ENCODE measurements at regions not wholly inside any gene's neighbourhood (a gene's known extent, or its start where the extent isn't known, plus 50 kb on each side); places are given as distances from the start of the nearest gene placed in this dataset.

DNA sequence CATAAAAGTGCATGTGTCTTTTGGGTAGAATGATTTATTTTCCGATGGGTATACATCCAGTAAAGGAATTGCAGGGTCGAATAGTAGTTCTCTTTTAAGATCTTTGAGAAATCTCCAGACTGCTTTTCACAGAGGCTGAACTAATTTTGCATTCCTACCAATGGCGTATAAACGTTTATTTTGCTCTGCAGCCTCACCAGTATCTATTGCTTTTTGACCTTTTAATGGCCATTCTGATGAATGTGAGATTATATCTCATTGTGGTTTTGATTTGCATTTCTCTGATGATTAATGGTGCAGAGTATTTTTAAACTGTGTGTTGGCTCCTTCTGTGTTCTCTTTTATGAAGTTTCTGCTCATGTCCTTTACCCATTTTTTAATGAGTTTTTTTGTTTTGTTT, 1020.1 kb downstream of the NXPH1 start:
- H3K36me3 ChIP-seq: no peaks in the 10 kb centered on the region
- no peak overlapping the region for H3K4me3 ChIP-seq
- H3K27me3 ChIP-seq: no peaks in the 10 kb centered on the region
- TF ChIP-seq CTCF (IDR thresholded peaks at IDR 0.05): no peak
- H3K4me1 ChIP-seq: no peaks in the 10 kb centered on the region
- intact Hi-C loops (cut with DNase I): no loop called here
- no peak overlapping the region for H3K27ac ChIP-seq
- no peak for DNase-seq
- H3K9me3 ChIP-seq: no peaks in the 10 kb centered on the region
- no peak for ATAC-seq

DNA sequence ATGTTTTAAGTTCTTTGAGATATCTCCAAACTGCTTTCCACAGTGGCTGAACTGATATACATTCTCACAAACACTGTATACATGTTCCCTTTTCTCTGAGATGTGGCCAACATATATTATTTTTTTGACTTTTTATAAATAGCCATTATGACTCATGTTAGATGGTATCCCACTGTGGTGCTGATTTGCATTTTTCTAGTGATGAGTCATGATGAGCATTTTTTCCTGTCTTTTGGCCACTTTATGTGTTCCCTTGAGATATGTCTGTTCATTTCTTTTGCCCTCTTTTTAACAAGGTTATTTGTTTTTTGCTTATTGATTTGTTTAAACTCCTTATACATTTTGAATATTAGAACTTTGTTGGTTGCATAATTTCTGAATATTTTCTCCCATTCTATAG, 1055.1 kb downstream of the NXPH1 start:
- intact Hi-C loops (cut with DNase I): no loop called here
- no peak overlapping the region for H3K27ac ChIP-seq
- no peaks in the 10 kb centered on the region for H3K27me3 ChIP-seq
- DNase-seq (no peak), ATAC-seq (no peak)
- no peak for TF ChIP-seq CTCF (IDR thresholded peaks at IDR 0.05)
- H3K36me3 ChIP-seq: no peaks in the 10 kb centered on the region
- no peak overlapping the region for H3K4me3 ChIP-seq
- H3K4me1 ChIP-seq: no peaks in the 10 kb centered on the region
- H3K9me3 ChIP-seq: no peaks in the 10 kb centered on the region

DNA sequence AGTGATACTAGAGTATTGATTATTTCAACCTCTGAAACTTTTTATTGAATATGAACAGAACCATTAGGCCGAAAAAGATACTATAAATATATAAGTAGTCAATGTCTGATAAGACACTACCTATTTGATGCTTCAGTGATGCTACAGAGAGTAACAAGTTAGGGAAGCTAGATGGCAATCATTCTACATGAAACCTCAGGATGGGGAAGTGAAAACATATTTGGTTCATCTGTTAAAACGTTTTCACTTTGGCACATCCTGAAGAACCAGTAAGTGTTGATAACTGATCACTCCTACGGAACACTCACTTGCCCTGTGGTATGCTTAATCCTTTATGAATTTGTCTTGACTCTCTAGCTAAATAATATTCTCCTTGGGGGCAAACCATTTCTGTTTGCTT, 1064.9 kb downstream of the NXPH1 start:
- no peaks in the 10 kb centered on the region for H3K27me3 ChIP-seq
- H3K9me3 ChIP-seq: no peaks in the 10 kb centered on the region
- ATAC-seq (no peak), DNase-seq (no peak)
- TF ChIP-seq CTCF (IDR thresholded peaks at IDR 0.05): no peak
- H3K27ac ChIP-seq: no peak overlapping the region
- intact Hi-C loops (cut with DNase I): no loop called here
- H3K4me3 ChIP-seq: no peak overlapping the region
- H3K4me1 ChIP-seq: no peaks in the 10 kb centered on the region
- H3K36me3 ChIP-seq: no peaks in the 10 kb centered on the region

DNA sequence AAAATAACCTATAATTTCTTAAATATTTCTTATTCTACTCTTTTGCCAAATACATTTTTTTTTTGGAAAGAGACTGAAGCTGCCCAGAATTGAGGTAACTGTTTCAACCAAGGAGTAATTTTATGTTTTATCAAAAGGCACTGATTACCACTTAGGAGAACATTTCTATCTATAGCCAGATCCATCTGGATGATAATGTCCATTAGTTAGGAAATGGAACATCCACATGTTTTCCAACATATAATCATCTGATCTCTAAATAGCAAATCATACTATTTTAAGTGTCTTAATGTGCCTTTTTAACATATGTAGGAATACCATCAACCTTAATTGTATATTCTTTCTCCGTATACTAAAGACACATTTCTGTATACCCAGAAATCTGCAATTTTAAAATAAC, 1068.9 kb downstream of the NXPH1 start:
- Histone ChIP-seq H3K27me3 (no peaks in the 10 kb centered on the region), H3K27ac (no peak overlapping the region), H3K9me3 (no peaks in the 10 kb centered on the region), H3K4me3 (no peak overlapping the region), H3K36me3 (no peaks in the 10 kb centered on the region), H3K4me1 (no peaks in the 10 kb centered on the region)
- intact Hi-C loops (cut with DNase I): no loop called here
- ATAC-seq (no peak), DNase-seq (no peak)
- no peak for TF ChIP-seq CTCF (IDR thresholded peaks at IDR 0.05)

GRCh38 chr7:9504678-9505077, 1071.3 kb downstream of the NXPH1 start:
- H3K4me1 ChIP-seq: no peaks in the 10 kb centered on the region
- no peak for ATAC-seq
- H3K36me3 ChIP-seq: no peaks in the 10 kb centered on the region
- TF ChIP-seq CTCF (IDR thresholded peaks at IDR 0.05): no peak
- no peak overlapping the region for H3K4me3 ChIP-seq
- H3K9me3 ChIP-seq: no peaks in the 10 kb centered on the region
- DNase-seq: no peak
- intact Hi-C loops (cut with DNase I): no loop called here
- H3K27ac ChIP-seq: no peak overlapping the region
- H3K27me3 ChIP-seq: no peaks in the 10 kb centered on the region

DNA sequence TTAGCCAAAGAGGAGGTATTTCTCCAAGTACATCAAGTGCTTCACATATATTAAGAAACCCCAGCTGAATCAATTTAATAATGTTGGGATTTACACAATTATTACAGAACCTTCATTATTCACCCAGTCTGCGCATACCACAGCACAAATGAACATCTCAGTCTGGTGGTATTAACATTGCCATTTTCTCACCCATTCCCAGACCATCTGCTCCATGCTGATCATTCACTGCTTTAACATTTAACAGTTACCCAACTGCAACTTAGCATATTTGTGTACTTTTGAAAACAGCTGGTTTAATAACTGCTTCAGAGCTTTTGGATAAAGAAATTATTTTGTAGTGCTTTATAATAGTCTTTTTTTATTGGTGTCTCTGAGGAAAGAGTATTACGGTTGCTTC, 1072.1 kb downstream of the NXPH1 start:
- ATAC-seq: no peak
- H3K4me3 ChIP-seq: no peak overlapping the region
- no peak for DNase-seq
- H3K27me3 ChIP-seq: no peaks in the 10 kb centered on the region
- intact Hi-C loops (cut with DNase I): no loop called here
- no peaks in the 10 kb centered on the region for H3K36me3 ChIP-seq
- no peak for TF ChIP-seq CTCF (IDR thresholded peaks at IDR 0.05)
- H3K27ac ChIP-seq: no peak overlapping the region
- no peaks in the 10 kb centered on the region for H3K9me3 ChIP-seq
- H3K4me1 ChIP-seq: no peaks in the 10 kb centered on the region

Measured in upper lobe of right lung (tissue), 1 donor.